Astrocyte (in vitro differentiated cells and primary cell): ENCODE measurements at regions not wholly inside any gene's neighbourhood (a gene's known extent, or its start where the extent isn't known, plus 50 kb on each side); places are given as distances from the start of the nearest gene placed in this dataset.

Experiments used
- DNase-seq: peaks from one replicate; pipeline ENCODE4 v3.0.0-alpha.2; 2010; ENCODE audit warnings: low read depth
- FAIRE-seq: peaks from 2 replicates; lab custom pipeline; 2011; peaks lifted over from hg19 to GRCh38; lab: Jason Lieb, UNC
- H2AFZ ChIP-seq: 2 replicates; pipeline ENCODE4 v1.6.0; 2012; ENCODE audit warnings: low read depth, low read length, inconsistent platforms
- H3K27ac ChIP-seq: 2 replicates; pipeline ENCODE4 v1.5.1; 2011; ENCODE audit warnings: low read depth, low read length, inconsistent platforms
- H3K27me3 ChIP-seq: 2 replicates; pipeline ENCODE4 v1.6.0; 2011; ENCODE audit warnings: low read length, inconsistent platforms; ENCODE audit not compliant: insufficient read depth
- H3K36me3 ChIP-seq: 2 replicates; pipeline ENCODE4 v1.5.1; 2011; ENCODE audit warnings: low read length, inconsistent platforms; ENCODE audit not compliant: insufficient read depth
- H3K4me1 ChIP-seq: 2 replicates; pipeline ENCODE4 v1.5.1; 2011; ENCODE audit warnings: low read length, inconsistent platforms; ENCODE audit not compliant: insufficient read depth
- H3K4me2 ChIP-seq: 2 replicates; pipeline ENCODE4 v1.6.0; 2012; ENCODE audit warnings: low read length, inconsistent platforms
- H3K4me3 ChIP-seq: 2 replicates; pipeline ENCODE4 v1.5.1; 2011; ENCODE audit warnings: low read depth, mild to moderate bottlenecking, low read length, inconsistent platforms; ENCODE audit not compliant: insufficient read depth
- H3K79me2 ChIP-seq: 2 replicates; pipeline ENCODE4 v1.6.0; 2012; ENCODE audit warnings: mild to moderate bottlenecking, low read length, inconsistent platforms; ENCODE audit not compliant: insufficient read depth
- H3K9ac ChIP-seq: 2 replicates; pipeline ENCODE4 v1.6.0; 2012; ENCODE audit warnings: mild to moderate bottlenecking, low read length, inconsistent platforms
- H3K9me3 ChIP-seq: 2 replicates; pipeline ENCODE4 v1.5.1; 2012; ENCODE audit warnings: low read depth, mild to moderate bottlenecking, low read length, inconsistent platforms; ENCODE audit not compliant: insufficient read depth
- H4K20me1 ChIP-seq: 2 replicates; pipeline ENCODE4 v1.6.0; 2012; ENCODE audit warnings: low read length, inconsistent platforms; ENCODE audit not compliant: insufficient read depth
- H3K27ac Mint-ChIP-seq: one replicate; pipeline ENCODE4 v1.8.0; 2021; ENCODE audit warnings: mild to moderate bottlenecking, mixed read lengths; ENCODE audit not compliant: unreplicated experiment
- H3K27me3 Mint-ChIP-seq: one replicate; pipeline ENCODE4 v1.8.0; 2021; ENCODE audit warnings: low read depth, mixed read lengths; ENCODE audit not compliant: unreplicated experiment
- H3K36me3 Mint-ChIP-seq: one replicate; pipeline ENCODE4 v1.8.0; 2021; ENCODE audit warnings: low read depth, mixed read lengths; ENCODE audit not compliant: unreplicated experiment
- H3K4me1 Mint-ChIP-seq: one replicate; pipeline ENCODE4 v1.8.0; 2021; ENCODE audit warnings: low read depth, mixed read lengths; ENCODE audit not compliant: unreplicated experiment
- H3K4me3 Mint-ChIP-seq: one replicate; pipeline ENCODE4 v1.8.0; 2021; ENCODE audit warnings: mild to moderate bottlenecking, moderate library complexity, mixed read lengths; ENCODE audit not compliant: unreplicated experiment
- H3K9me3 Mint-ChIP-seq: one replicate; pipeline ENCODE4 v1.8.0; 2021; ENCODE audit warnings: mild to moderate bottlenecking, mixed read lengths; ENCODE audit not compliant: unreplicated experiment
- CTCF ChIP-seq: IDR thresholded peaks from 2 replicates; pipeline ENCODE4 v1.5.1; 2011; ENCODE audit warnings: low read depth, mild to moderate bottlenecking, inconsistent platforms, low read length, moderate library complexity; ENCODE audit not compliant: insufficient read depth
- EZH2 ChIP-seq: IDR thresholded peaks from 2 replicates; pipeline ENCODE4 v1.6.1; 2012; ENCODE audit warnings: mild to moderate bottlenecking, low read length, inconsistent platforms; ENCODE audit not compliant: insufficient read depth

- H3K27ac Mint-ChIP-seq: no peak overlapping the region
- Histone ChIP-seq H3K36me3 (no peaks in the 10 kb centered on the region), H3K27ac (no peak overlapping the region), H3K4me2 (no peak overlapping the region), H3K79me2 (no peaks in the 10 kb centered on the region), H3K9ac (no peak overlapping the region), H4K20me1 (no peaks in the 10 kb centered on the region), H3K4me3 (no peak overlapping the region), H3K9me3 (no peaks in the 10 kb centered on the region), H3K4me1 (no peaks in the 10 kb centered on the region), H3K27me3 (no peaks in the 10 kb centered on the region), H2AFZ (no peak overlapping the region)
- H3K4me3 Mint-ChIP-seq: no peak overlapping the region
- H3K4me1 Mint-ChIP-seq: peaks cover 12% of the 10 kb centered on the region
- no peaks in the 10 kb centered on the region for H3K27me3 Mint-ChIP-seq
- FAIRE-seq (peak; percentile 70), DNase-seq (no peak)
- H3K36me3 Mint-ChIP-seq: no peaks in the 10 kb centered on the region
- no peak for TF ChIP-seq CTCF
- TF ChIP-seq EZH2: no peak
- H3K9me3 Mint-ChIP-seq: peaks cover 6% of the 10 kb centered on the region
These were observed 111.9 kb upstream of the PTPRG start for GRCh38 chr3:61449327-61450040.

GRCh38 chr3:61450866-61451265 is 110.5 kb upstream of the PTPRG start:
- H4K20me1 ChIP-seq: no peaks in the 10 kb centered on the region

More at GRCh38 chr3:61450866-61451265, 110.5 kb upstream of the PTPRG start:
- Mint-ChIP-seq H3K4me3 (no peak overlapping the region), H3K9me3 (peaks cover 8% of the 10 kb centered on the region), H3K36me3 (no peaks in the 10 kb centered on the region), H3K4me1 (peaks cover 12% of the 10 kb centered on the region), H3K27me3 (no peaks in the 10 kb centered on the region), H3K27ac (no peak overlapping the region)
- Histone ChIP-seq H3K27ac (no peak overlapping the region), H3K4me2 (no peak overlapping the region), H3K4me1 (no peaks in the 10 kb centered on the region), H3K36me3 (no peaks in the 10 kb centered on the region), H3K4me3 (no peak overlapping the region), H3K79me2 (no peaks in the 10 kb centered on the region), H3K27me3 (no peaks in the 10 kb centered on the region), H3K9me3 (no peaks in the 10 kb centered on the region), H3K9ac (no peak overlapping the region), H2AFZ (no peak overlapping the region)
- FAIRE-seq: no peak
- DNase-seq: no peak
- TF ChIP-seq CTCF: no peak
- no peak for TF ChIP-seq EZH2
